Right ventricle myocardium inferior (tissue), 1 donor: ENCODE measurements at regions not wholly inside any gene's neighbourhood (a gene's known extent, or its start where the extent isn't known, plus 50 kb on each side); places are given as distances from the start of the nearest gene placed in this dataset.

ENCODE experiments used
- ATAC-seq: fragments of 200-7000 bp; cut with Tn5 transposase; one replicate; pipeline ENCODE4 v1.9.1; 2020; ENCODE audit warnings: mild to moderate bottlenecking, moderate library complexity
- DNase-seq: peaks from one replicate; pipeline ENCODE4 v3.0.0; 2021; ENCODE audit errors: missing footprints
- intact Hi-C: fragments of 100-400 bp; cut with DNase I; formaldehyde crosslinking; loops from one replicate; pipeline ENCODE4 v1.11.0; 2022
- donor health status: DM: no; HTN: yes; CAD: no; lungs with severe emphysema.

DNA sequence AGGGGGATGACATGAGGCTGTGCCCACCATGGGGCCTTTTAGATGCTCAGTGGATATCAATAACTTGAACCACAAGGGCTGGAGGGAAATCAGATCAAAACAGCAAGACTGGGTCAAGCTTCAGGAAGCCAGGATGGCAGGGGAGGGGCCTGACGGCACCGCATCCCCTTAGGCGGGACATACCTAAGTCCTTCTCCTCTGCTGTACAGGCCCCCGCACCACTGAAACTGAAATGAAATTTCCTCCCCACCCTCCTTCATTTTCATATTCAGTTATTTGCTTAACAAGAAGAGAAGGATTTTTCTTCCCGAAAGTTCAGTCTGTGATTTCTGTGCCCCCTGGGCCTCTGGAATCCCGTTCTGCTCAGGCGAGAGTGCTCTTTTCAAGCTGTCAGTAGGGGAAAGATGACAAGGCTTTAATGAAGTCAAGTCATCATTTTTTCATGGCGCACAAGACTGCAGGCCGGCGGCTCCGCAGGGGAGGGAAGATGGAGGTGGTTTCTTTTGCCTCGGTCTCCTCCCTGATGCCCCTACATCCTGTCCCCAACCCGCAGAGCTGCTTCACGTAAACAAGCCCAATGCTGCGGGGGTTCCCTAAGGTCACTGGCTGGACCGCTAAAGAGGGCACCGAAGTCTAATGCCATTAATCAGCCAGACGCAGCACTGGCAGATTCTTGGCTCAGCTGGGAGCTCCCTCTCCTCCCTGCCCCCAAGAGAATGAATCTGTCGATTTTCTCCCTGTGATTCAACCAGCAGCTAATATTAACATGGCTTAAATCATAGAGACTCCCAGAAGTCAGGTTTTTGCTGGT, 264.8 kb downstream of the C1orf94 start:
- intact Hi-C loops = no loop called here
- DNase-seq = no peak
- ATAC-seq = no peak

DNA sequence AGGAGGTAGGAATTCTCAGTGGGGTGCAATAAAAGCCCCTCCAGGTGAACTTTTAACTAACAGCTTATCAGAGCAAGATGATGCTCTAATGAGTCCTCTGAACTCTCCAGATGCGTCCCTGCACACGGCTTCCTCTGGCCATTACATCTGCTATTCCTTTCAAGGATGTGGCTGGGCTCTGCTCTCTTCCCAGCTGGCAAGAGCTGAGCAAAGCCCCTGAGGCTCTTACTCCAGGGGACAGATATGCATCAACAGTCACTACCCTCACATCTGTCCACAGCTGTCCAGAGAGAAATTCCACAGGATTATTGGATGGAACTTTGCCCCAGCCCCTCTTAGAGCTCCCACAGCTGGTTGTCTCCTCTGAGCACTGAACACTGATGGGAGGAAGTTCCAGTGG, 267.8 kb downstream of the C1orf94 start:
- intact Hi-C loops = no loop called here
- ATAC-seq = no peak
- no peak for DNase-seq

DNA sequence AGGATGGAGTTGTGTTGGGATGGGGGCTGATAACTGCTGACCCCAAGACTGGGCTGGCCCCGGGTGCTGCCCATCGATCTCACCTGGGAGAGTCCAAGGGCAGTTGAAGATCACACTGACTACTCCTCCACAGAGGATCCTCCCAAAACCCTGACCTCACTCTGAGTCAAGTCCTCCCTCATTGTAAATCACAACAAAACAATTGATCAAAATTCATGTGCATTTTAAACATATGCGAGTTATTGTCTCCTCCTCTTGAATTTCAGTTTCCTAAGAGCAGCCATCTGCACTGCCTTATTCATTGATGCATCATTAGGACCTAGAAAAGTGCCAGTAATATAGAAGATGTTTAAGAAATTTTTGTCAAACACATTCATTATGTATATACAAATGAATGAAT, 273.6 kb downstream of the C1orf94 start:
- DNase-seq (no peak), ATAC-seq (no peak)
- intact Hi-C loops = loop anchor here (10.0 kb wide), 1 partner anchor 294 kb away; no protein-coding TSS in a partner anchor

DNA sequence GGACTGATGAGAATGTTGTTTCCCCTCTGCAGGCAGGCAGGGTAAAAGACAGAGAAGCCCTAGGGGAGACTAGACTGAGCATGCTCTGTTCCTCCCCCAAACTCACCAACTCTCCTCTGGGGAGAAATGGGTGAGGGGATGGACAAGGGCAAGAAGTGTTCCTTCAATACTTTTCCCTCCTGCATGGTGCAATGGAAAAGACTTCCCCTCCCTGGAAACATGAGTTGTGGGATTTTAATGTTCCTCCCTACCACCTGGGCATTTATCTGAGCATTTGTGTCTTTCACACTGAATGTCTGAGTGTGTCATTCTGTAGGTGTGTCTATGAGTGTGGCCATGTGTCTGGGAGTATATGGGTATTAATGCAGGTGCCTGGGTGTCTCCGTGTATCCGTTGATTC, 275.7 kb downstream of the C1orf94 start:
- no peak for ATAC-seq
- DNase-seq = no peak
- intact Hi-C loops = loop anchor here (10.0 kb wide), 1 partner anchor 292 kb away; no protein-coding TSS in a partner anchor

DNA sequence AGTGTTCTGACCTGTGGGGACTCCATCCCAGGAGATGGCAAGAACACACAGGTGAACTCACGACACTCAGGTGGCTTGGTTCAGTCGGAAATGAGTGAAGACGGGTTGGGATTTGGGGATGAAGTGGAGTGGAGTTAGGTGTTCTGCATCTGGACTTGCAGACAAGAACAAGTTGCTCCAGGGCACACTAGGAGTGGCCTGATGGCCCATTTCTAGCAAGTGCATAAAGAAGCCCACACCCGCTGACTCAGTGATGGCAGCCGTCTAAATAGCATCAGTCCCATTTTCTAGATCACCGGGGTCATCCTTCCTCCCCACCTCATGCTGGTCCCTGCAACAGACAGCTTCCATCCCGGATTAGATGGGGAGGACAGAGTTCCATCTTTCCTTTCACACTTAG, 278.4 kb downstream of the C1orf94 start:
- intact Hi-C loops = loop anchor here (10.0 kb wide), 1 partner anchor 290 kb away; no protein-coding TSS in a partner anchor
- ATAC-seq = no peak
- DNase-seq = no peak

DNA sequence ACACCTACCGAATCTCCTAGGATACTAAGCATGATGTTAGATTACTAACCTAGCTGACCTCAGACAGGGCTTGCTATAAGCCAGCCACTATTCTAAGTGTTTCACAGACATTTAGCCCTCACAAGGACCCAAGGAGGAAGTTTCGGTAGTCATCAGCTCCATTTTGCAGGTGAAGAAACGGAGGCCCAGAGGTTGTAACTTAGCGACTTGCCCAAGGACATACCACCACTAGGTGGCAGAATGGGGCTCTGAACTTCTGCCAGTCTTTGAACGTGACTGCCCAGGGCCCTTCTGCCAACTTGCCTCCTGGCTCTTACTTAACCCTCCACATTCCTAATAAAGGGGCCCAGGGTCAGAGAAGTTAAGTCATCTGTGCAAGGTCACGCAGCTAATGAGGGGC, 283.5 kb downstream of the C1orf94 start:
- DNase-seq = no peak
- intact Hi-C loops = no loop called here
- no peak for ATAC-seq

DNA sequence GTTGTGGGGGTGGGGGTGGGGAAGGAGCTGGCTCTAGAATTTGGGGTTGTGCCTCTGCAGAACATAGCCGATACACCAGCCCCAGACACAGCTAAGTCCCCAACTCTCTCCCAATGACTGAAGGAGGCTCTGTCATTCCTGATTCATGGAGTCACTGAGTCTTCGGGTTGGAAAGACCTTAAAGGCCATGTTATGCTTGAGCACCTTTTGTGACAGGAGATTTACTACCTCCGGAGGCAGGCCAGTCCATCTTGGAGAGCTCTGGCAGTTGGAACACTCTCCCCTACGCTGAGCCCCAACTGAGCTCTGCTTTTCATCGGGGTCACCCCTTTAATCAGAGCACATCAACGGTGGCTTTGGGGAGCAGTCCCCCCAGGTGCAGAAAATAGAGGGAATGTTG, 284.4 kb upstream of the GJB5 start:
- no peak for DNase-seq
- intact Hi-C loops = no loop called here
- no peak for ATAC-seq

DNA sequence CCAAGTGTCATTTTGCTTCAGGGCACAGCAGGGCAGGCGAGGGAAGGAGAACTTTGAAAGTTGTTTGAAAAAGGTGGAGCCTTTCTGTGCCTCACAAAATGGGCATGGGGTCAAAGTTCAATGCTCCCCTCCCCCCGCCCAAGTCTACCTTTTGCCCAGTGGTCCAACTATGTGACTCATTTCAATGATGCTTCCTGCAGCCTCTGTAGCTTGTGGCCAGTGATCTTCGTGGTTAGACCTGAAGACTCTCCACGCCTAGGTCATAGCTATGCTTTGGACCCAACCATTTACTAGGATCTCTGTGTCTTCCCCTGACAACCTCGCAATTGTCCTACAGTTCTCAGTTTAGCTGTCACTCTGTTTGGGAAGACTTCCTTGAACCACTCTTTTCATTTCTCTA, 280.3 kb upstream of the GJB5 start:
- ATAC-seq = no peak
- intact Hi-C loops = no loop called here
- no peak for DNase-seq

DNA sequence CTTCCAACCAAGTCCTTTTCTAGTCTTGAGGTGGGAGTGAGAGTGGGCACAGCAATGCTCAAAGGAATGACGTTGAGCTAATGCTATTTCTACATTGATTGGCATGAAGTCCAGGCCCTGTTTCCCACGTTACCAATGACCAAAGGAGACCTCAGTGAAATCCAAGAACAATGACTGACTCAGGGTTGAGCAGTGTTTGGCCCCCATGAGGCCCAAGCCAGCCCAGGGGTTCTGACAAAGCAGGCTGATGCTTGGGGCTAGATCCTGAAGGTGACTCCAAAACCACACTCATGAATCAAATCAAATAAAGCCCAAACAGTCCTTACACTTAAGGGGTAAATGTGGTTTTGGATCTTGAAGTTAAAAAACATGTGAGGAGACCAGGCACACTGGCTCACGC, 278.5 kb upstream of the GJB5 start:
- intact Hi-C loops = no loop called here
- no peak for DNase-seq
- ATAC-seq = no peak

DNA sequence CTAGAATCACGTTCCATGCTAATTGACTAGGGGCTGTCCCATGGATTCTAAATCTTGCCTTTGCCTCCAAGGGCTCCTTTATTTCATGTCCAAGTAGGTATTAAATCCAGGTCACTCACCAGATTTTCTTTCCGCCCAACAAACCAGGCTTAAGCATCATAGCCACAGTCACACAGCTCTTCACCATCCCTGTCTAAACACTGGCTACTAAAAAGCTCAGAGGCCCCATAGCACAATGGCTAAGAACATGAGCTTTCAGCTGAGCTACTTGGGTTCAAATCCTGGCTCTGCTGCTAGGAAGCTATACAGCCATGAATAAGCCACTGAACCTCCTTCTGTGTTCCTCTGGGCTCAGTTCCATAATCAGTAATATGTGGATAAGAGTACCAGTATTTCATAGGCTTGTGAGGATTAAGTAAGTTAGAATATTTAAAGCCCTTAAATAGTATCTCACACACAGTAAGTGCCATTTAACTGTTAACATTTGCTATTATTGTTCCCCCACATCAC, 277.2 kb upstream of the GJB5 start:
- intact Hi-C loops = no loop called here
- DNase-seq (no peak), ATAC-seq (no peak)

DNA sequence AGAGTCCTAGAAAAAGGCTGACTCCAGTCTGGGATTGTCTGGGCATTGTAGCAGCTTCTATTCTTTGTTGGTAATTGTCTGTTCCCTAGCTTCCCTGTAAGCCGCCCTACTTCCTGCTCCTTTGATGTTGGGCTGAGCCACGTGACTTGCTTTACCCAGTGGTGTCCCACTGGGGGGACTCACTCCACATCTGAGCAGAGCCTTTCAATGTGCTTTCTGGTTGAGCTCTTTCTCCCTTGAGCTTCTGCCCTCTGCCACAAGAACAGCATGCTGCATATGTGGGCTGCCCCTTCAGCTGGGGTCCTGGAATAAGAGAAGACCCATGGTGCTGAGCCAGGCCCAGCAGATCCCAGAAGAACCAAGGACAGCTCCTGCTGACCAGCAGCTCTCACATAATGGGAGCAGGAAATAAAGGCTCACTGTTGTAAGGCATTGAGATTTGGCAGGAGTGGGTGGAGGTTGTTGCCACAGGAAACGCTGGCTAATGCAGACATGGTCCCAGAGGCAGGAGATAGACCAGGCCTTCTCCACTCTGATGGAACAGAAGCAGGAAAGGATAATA, 276.3 kb upstream of the GJB5 start:
- DNase-seq = no peak
- intact Hi-C loops = no loop called here
- no peak for ATAC-seq

DNA sequence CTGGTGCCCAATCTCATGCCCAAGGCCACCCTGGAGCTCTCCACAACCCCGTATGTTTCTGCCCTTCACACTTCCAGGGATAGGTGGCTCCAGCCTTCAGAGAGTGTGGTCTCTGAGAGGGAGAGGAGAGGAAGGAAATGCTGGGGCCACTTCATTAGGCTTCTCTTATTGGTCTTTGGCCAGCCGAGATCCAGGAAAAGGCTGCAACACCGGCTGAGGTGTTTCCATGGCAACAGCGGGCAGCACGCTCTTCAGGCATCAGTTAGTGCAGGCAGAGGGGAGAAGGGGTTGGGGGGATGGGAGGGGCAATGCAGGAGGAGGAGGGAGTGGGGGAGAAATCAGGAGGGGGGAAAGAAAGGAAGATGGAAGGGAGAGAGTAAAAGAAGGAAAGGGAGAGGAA, 275.1 kb upstream of the GJB5 start:
- ATAC-seq (no peak), DNase-seq (no peak)
- intact Hi-C loops = no loop called here

DNA sequence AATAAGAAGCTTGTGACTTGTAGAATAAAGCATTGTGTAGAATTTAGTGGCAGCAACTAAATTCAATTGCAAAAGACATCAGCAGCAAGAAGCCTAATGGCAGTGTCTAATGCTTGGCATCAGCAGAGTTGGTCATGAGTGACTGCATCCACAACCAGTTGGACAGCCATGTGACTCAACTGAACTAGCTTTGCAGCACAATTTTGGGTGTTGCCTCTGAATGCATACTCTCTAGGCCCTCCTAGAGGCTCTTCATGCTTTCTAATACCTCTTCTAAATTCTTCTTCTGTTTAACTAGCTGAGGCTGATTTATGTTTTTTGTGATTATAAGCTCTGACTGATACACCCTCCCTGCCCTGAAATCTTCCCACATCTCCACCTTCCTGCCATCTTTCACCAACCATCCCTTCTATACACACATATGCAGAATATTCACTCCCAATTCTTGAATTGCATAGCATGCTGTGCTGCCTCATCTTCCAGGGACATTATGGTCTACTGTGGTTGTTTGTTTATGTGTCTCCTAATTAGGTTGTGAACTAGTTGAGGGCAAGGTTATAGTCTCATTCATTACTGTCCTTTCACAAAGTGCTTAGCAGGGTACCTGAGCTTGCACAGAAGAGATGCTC, 266.7 kb upstream of the GJB5 start:
- ATAC-seq (no peak), DNase-seq (no peak)
- intact Hi-C loops = no loop called here

DNA sequence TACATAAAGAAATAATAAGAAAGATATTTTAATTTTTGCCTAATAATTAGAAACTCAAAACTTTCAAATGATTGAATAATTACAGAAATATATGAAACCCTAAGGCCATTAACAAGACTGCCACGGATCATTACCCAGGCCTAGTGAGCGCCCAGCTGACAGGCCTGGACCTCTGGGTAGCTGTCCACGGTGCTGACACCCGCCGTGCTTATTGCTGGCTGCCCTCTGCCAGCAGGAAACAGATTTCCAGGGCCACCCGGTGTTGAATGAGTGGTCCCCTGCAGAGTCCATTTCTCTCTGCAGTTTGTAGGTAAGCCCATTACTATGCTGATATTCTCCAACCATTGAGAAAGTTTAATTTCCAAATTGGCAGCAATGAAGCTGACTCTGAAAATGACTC, 254.4 kb upstream of the GJB5 start:
- intact Hi-C loops = no loop called here
- DNase-seq = peak; percentile 62
- no peak for ATAC-seq

DNA sequence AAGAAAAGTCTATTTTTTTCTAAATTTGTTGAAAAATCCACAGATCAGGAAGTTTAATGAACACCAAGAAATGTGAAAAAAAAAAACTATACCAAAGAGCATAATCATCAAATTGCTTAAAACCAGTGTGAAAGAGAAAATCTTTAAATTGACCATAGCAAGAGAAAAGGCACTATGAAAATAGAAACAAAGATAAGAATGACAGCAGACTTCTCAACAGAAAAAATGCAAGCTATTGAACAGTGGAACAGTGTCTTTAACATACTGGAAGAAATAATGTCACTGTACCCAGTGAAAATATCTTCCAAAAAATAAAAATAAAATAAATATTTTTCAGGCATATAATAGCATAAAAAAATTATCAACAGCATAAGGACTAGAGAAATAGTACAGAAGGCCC, 243.0 kb upstream of the GJB5 start:
- DNase-seq = no peak
- intact Hi-C loops = no loop called here
- no peak for ATAC-seq

DNA sequence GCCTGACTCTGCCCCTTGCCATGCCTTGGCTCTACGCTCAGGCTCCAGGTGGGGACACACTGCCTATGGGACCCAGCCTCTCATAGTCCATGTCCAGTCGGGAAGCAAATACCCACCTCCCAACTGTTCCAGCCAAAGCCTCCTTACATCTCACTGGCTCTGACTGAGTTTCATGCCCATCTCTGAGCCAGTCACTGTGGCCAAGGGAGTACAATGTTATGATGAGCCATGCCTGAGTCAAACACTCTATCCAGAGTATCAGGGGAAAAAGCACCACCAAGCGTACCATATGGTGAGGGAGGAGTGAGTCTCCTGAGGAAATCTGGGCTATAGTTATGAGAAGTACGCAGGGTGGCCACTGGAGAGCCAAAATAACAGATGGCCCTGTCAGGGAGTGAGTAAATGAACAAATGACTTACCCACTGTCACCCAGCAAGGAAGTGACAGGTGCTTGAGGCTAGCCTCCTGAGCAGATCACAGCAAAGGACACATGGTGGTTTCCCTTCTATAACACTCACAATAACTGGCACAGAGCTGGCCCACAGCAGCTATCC, 236.6 kb upstream of the GJB5 start:
- ATAC-seq (no peak), DNase-seq (no peak)
- intact Hi-C loops = no loop called here

DNA sequence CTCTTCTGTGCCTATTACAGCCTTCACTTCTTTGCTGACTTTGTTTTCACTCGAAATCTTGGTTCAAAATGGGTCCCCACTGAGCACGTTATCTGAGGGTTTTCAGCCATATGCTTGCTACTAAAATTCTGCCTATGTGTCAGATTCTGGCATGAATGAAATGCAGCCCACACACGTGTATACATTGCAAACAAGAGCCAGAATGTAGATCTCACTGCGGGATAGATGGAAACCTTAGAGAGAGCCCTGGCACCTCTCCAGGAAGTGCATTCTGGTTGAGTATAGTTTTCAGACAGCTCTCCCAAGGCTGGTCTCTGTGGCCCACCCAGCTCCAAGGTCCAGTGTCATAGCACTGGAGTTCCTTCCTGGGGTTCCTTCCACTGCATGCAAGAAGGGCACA, 234.7 kb upstream of the GJB5 start:
- DNase-seq (no peak), ATAC-seq (no peak)
- intact Hi-C loops = no loop called here

DNA sequence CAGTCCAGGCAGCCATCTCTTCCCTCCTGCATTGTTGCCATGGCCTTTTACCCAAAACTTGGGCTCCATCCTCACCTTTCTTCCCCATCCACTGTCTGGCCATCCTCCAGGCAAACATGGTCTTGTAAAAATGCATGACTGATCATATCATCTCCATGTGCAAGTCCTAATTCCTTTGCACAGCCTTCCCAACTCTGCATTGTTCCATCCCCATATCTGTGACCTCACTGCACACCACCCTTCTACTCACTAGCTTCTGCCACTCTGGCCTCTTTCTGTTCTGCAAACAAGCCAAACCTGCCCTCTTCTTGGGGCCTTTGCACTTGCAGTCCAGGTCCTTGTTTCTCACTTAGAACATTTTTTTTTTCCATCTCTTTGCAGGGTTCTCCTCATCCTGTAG, 230.1 kb upstream of the GJB5 start:
- intact Hi-C loops = no loop called here
- no peak for ATAC-seq
- DNase-seq = no peak

DNA sequence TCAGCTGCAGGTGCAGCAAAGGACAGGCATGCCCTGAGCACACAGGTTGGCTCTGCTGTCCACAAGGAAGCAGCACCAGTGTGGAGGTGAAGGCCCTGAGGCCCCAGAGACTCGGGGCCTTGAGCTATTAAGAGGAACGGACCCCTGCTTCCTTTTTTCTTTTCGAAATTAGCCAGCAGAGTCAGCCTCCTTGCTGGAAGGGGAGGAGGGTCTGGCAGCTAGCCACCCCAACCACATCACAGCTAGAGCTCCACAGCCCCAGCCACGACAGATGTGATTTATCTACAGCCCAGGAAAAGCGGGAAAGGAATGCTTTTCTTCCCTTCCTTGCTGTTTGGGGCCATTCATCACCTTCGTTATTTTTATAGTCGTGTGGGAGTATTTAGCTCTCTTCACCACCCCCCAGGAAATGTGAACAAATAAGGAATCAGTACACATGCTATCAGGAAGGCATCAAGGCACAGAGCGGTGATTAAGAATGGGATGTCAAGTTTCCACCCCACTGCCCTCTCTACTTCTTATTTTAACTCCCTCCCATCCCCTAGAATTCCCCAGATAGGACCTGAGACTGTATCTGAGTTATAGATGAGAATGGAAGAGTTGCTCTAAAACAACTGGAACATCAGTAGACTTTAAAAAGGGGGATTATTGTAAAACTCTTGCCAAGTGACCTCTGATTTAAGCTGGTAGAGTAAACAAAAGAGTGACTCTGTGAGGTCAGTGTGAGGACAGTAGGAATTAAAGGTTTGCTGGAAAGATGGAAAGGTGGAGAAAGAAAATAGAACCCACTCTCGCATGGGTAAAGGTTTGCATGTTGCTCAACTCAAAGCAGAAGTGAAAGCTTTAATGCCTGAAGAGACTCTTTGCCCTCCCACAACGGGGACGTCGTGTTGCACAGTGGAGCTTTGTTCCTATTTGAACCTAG, 224.7 kb upstream of the GJB5 start:
- ATAC-seq (no peak), DNase-seq (no peak)
- intact Hi-C loops = no loop called here
